HG02571 (cell line): ENCODE measurements at regions not wholly inside any gene's neighbourhood (a gene's known extent, or its start where the extent isn't known, plus 50 kb on each side); places are given as distances from the start of the nearest gene placed in this dataset.

ENCODE experiments used
- ATAC-seq: cut with Tn5 transposase; IDR thresholded peaks from one replicate; pipeline ENCODE4 v1.9.1; 2021; ENCODE audit warnings: mild to moderate bottlenecking, moderate library complexity; ENCODE audit not compliant: unreplicated experiment

GRCh38 chr12:58563621-58564020 is 356.7 kb downstream of the LRIG3 start:
- no peak for ATAC-seq

GRCh38 chr12:58564721-58565120 is 355.6 kb downstream of the LRIG3 start:
- ATAC-seq, result no peak

DNA sequence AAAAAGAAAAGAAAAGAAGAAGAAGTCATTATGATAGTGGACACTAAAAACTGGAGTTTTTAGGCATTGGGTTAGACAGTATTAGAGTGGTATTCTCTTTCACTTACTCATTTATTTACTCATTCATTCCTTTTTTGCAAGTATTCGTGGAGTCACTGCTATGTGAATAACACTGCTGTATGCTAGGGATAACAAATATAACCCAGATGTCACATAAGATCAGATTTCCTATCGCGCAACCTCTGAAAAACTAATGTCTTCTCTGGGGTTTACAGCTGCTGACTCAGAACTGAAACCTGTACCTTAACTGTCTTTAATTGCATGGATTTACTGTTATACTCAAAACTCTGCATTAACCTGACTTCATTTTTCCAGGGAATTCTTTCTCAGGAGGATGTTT is 353.7 kb downstream of the LRIG3 start:
- no peak for ATAC-seq

DNA sequence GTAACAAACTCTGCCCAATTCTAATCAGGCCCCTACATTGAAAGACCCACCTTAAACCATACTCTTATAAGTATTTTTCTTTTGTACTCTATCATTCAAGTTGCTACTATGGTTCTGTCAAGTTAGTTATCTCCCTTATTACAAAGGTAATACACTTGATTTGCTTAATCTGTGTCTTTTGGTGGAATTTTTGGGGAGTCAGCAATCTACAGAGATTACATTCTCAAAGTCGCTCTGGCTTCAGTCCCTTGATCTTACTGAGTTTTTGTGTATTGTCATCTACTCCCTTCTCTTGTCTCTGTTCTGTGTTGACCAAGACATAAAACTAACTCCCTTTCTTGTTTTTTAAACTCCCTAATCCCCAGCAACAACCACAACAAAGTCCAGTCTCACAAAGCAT is 353.1 kb downstream of the LRIG3 start:
- no peak for ATAC-seq

GRCh38 chr12:58570411-58570810 is 349.9 kb downstream of the LRIG3 start:
- ATAC-seq, result no peak

DNA sequence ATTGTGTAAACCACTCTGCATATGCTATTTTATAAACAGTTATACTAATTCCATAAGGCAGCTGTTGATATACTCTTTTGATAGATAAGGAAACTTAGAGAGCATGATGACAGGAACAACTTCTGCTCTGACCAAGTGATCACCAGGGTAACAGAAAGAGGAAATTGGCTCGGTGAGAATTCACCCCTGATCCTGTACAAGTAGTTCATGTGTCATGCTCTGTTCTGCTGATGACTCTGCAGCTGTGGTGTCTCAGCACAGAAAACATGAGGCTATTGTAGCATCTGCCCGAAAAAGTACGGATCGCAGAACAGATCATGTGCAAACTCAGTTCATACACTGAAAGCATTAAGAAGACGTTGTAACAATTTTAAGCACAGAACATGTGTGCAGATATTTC is 345.0 kb downstream of the LRIG3 start:
- ATAC-seq, result no peak

DNA sequence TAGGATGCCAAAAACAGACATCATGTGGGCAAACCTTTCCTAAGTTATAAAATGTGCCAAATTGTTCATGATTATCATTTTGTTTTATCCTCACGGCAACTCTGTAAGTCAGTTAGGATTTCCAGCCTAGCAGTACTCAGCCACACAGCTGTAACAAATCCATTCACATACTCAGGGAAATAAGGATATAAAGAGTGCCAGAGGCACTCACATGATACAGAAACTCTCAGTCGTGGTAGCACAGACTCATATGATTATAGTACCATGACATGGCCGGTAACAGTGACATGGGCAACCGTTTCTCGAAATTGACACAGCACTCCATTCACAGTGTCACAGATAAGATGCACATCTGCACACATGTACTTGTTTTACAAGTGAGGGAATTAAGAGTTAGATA is 344.2 kb downstream of the LRIG3 start:
- ATAC-seq, result no peak

GRCh38 chr12:58576916-58577315 is 343.4 kb downstream of the LRIG3 start:
- no peak for ATAC-seq

- ATAC-seq, result no peak
Measured at GRCh38 chr12:58580095-58580494, 340.2 kb downstream of the LRIG3 start.

GRCh38 chr12:58583529-58583928 is 336.8 kb downstream of the LRIG3 start:
- ATAC-seq, result no peak

GRCh38 chr12:58583940-58584339 is 336.4 kb downstream of the LRIG3 start:
- ATAC-seq, result no peak

DNA sequence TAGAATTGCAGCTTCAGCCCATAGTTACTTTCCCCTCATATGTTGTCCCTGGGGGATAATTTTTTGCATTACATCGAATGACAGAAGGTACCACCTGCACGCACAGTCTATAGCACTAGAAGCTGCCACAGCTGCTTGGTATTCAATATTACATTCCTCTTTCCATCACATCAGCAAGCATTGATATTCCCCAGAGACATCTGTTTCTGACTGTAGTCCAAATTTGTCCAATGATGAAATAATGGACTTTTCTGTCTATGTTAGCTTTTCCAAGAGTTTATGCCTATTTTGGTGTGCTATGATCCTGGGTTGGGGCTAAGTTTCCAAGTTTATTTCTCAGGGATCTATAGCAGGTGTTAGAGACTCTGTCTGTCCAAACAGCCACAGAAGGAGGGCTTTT is 335.4 kb downstream of the LRIG3 start:
- no peak for ATAC-seq

GRCh38 chr12:58586762-58587161 is 333.5 kb downstream of the LRIG3 start:
- no peak for ATAC-seq

DNA sequence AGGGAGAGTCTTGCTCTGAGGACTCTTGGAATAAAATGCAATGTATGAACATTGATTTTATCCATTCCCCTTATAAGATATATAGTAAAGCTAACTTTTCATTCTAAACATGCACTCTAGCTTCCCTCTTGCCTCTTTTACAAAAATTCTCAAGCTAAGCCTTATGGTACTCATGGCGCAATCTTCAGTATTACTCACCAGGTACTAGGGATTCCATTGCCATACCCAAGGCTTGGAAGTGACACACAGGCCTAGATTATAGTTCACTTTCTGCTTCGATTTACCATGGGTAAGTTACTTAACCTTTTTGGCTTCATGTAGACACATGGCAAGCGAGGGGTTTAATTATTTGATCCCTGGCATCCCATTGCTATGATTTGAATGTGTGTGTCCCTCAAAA is 331.5 kb downstream of the LRIG3 start:
- ATAC-seq, result no peak

DNA sequence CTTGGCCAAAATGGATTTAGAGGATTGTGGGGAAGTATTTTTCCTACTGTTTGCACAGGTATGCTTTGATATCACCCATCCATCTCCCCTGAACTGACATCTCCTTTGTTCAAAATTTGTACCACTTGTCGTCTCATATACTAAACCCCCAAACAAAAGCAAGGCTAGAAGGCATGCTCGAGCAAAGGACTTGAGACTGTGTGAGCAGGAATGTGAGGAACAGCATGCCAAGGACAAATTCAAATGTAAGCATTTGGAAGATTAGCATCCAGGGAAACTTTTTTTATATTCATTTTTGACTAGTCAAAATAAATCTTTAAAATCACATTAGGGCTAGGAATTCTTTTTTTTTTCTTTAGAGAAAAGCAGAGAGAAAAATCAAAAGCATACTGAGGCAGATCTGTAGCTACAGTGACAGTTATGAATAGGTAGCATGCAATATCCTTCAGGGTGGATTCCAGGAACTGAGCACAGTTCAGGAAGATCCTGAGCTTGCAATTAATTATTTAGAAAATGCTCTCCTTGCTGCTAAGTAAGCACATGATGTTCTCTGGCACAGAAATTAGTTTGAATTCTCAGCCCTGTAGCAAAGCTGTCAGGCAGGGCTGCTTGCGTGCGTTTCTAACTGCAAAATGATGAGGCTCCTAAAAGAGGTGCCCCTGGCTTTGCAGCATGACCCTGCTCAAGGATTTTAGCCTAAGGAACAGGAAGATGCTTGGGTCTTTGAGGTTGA is 327.7 kb downstream of the LRIG3 start:
- ATAC-seq, result no peak

DNA sequence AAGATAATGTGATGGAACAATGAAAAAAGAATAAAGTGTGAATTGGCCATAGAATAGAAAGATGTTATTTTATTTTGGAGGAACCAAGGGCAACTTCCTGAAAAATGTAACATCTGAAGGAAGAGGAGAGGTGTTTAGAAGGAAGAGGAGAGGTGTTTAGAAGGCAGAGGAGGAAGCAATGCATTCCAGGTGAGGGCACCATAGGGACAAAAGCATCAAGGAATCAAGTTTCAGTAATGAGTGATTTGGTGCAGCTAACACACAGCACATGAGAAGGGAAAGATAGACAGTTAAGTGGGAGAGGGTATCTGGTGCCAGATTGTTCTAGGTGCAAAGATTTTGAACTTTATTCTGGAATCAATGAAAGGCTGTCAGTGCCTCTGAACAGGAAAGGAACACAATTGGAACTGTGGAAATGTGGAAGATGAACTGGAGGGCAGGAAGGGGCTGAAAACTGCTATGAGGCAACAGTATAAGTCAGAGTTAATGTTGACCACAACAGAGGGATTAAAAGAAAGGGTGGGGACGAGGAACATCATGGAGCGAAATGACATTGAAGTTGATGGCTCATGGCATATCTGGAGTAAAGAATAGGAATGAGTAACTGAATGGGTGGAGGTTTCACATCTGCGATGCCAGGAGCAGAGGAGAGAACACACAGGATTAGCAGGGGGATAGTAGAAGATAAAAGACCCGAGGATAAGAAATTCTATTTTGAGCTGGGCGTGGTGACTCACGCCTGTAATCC is 326.6 kb downstream of the LRIG3 start:
- ATAC-seq, result no peak

- ATAC-seq, result no peak
Measured at GRCh38 chr12:58596381-58596780, 323.9 kb downstream of the LRIG3 start.

GRCh38 chr12:58601529-58601928 is 318.8 kb downstream of the LRIG3 start:
- no peak for ATAC-seq

DNA sequence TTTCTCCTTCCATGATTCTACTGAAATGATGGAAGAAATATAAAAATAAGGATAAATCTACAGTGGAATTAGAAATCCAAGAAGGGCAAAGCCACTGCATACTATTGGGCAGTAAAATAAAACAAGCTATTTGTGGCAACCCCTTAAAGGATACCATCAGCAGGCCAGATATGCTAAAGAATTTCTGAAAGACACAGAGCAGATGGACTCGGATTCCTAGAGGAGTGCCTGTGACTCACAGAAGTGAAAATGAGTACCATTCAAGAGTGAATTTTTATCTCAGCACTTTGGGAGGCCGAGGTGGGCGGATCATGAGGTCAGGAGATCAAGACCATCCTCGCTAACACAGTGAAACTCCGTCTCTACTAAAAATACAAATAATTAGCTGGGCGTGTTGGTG is 318.1 kb downstream of the LRIG3 start:
- ATAC-seq, result no peak

DNA sequence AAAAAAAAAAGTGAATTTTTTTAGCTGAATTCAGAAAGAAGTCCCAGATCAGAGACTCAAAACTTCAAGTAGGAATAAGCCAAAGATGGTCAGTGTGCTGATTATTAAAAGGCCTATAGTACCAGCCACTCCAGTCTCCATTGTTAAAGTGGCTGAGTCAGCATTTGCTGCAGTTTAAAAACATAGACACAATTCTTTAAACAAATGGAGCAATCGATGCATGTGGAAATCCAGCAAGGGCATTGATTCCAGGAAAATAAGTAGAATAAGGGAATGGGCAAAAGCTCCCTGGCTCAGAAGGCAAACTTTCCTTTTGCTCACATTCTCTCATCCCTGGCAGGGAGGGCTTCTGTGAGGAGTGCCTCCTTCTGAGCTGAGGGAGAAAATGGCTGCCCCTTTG is 317.6 kb downstream of the LRIG3 start:
- no peak for ATAC-seq

DNA sequence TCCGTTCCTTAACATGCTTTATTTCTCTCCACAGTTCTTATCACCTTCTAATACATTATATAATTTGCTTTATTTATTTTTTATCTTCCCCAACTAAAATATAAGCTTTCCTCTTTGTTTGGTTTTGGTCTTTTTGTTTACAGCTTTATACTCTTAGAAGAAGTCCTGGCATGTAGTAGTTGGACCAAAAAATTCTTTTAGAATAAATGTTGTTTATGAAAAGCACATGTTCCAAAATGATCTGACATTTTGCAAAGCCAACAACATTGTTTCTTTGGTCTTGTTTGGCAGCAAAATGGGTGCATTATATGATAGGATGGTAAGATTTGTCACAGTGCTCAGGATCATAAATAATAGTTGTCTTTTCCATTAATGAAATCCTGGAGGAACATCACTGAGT is 312.5 kb downstream of the LRIG3 start:
- no peak for ATAC-seq

- ATAC-seq, result no peak
Measured at GRCh38 chr12:58608711-58609110, 311.6 kb downstream of the LRIG3 start.

- no peak for ATAC-seq
Measured at GRCh38 chr12:58615047-58615446, 305.3 kb downstream of the LRIG3 start.
